ENCODE measurements at regions not wholly inside any gene's neighbourhood (a gene's known extent, or its start where the extent isn't known, plus 50 kb on each side); places are given as distances from the start of the nearest gene placed in this dataset.
"Not testable (repeated sequence)": the region's sequence is repeated elsewhere in the genome, so short reads cannot be mapped to it uniquely, and the experiment has no call there.

DNA sequence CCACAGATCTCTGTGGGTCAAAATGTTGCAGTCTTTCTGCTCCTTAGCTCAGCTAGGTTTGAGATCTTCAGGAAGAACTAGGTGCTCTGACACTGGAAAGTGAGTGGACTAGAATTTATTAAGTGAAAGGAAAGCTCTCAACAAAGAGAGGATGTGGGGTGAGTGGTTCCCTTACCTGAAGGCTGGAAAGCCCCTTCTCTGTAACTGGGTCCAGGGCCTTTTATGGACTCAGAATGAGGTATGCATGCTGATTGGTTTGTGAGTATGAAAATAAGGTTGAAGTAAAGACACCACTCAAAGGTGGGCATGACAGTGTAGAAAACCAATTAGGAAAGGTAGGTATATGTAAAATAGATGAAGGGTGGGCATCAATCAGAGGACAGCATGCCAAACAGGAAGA, 485.5 kb downstream of the CD109 start:
- H3K9me3 ChIP-seq (ENCODE audit: control insufficient read depth in 2 of 3, insufficient read depth in 1 of 3, low read length in 3 of 3): no peaks in the 10 kb centered on the region
- FAIRE-seq (no peak), DNase-seq (no peak)
- H3K36me3 ChIP-seq (ENCODE audit: control insufficient read depth in 2 of 3, insufficient read depth in 3 of 3, low read length in 3 of 3): no peaks in the 10 kb centered on the region
- H3K4me1 ChIP-seq (ENCODE audit: control insufficient read depth in 2 of 3, insufficient read depth in 2 of 3, low read depth in 1 of 3, low read length in 3 of 3): no peaks in the 10 kb centered on the region
- H3K4me3 ChIP-seq (ENCODE audit: low read length in 3 of 3): no peak overlapping the region
- H3K27me3 ChIP-seq (ENCODE audit: control insufficient read depth, insufficient read depth, low read length): no peaks in the 10 kb centered on the region
- H3K9ac ChIP-seq (ENCODE audit: low read length in 3 of 3): no peak overlapping the region
- TF ChIP-seq CTCF (IDR thresholded peaks at IDR 0.05; ENCODE audit: borderline replicate concordance, extremely low read depth, insufficient read depth): no peak
- no peak overlapping the region for H3K27ac ChIP-seq (ENCODE audit: low read depth in 2 of 2, low read length in 2 of 2)
- intact Hi-C loops (cut with DNase I): no loop called here

DNA sequence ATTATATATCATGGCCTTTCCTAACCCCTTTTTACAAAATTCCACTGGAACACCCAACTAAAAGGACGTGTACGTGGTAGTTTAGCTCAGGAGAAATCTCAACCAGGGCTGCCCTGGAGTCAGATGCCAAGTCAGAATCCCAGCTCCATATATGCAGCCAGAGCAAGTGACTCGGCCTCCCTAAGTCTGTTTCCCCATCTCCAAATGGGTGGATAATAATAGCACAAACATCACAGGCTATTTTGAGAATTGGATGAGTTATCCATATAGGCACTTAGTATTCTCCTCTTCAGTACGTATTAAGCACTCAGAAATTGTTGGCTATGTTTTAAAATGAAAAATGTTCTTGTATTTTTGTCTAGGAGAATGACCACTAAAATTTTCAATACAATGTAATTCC, 481.5 kb downstream of the CD109 start:
- H3K9ac ChIP-seq (ENCODE audit: low read length in 3 of 3): no peak overlapping the region
- intact Hi-C loops (cut with DNase I): no loop called here
- H3K27me3 ChIP-seq (ENCODE audit: control insufficient read depth, insufficient read depth, low read length): no peaks in the 10 kb centered on the region
- no peak for DNase-seq
- FAIRE-seq: no peak
- H3K27ac ChIP-seq (ENCODE audit: low read depth in 2 of 2, low read length in 2 of 2): no peak overlapping the region
- no peaks in the 10 kb centered on the region for H3K4me1 ChIP-seq (ENCODE audit: control insufficient read depth in 2 of 3, insufficient read depth in 2 of 3, low read depth in 1 of 3, low read length in 3 of 3)
- H3K4me3 ChIP-seq (ENCODE audit: low read length in 3 of 3): no peak overlapping the region
- no peak for TF ChIP-seq CTCF (IDR thresholded peaks at IDR 0.05; ENCODE audit: borderline replicate concordance, extremely low read depth, insufficient read depth)
- no peaks in the 10 kb centered on the region for H3K36me3 ChIP-seq (ENCODE audit: control insufficient read depth in 2 of 3, insufficient read depth in 3 of 3, low read length in 3 of 3)
- H3K9me3 ChIP-seq (ENCODE audit: control insufficient read depth in 2 of 3, insufficient read depth in 1 of 3, low read length in 3 of 3): no peaks in the 10 kb centered on the region

DNA sequence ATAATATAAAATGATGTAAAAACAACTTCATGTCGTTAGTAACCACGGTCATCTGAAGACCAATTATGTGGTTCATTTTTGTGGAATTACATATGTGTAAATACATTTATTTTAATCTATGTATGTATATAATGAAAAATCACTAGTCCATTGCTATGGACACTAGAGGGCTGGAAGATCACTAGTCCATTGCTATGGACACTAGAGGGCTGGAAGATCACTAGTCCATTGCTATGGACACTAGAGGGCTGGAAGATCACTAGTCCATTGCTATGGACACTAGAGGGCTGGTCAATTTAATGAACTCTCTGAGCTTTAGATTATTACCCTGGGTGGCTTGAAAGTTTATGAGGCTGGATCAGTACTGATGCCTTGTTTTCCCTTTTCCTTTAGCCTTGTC, 474.5 kb downstream of the CD109 start:
- H3K9ac ChIP-seq (ENCODE audit: low read length in 3 of 3); FAIRE-seq; H3K36me3 ChIP-seq (ENCODE audit: control insufficient read depth in 2 of 3, insufficient read depth in 3 of 3, low read length in 3 of 3); H3K4me3 ChIP-seq (ENCODE audit: low read length in 3 of 3); H3K4me1 ChIP-seq (ENCODE audit: control insufficient read depth in 2 of 3, insufficient read depth in 2 of 3, low read depth in 1 of 3, low read length in 3 of 3); H3K27me3 ChIP-seq (ENCODE audit: control insufficient read depth, insufficient read depth, low read length); H3K27ac ChIP-seq (ENCODE audit: low read depth in 2 of 2, low read length in 2 of 2); H3K9me3 ChIP-seq (ENCODE audit: control insufficient read depth in 2 of 3, insufficient read depth in 1 of 3, low read length in 3 of 3); intact Hi-C loops (cut with DNase I); DNase-seq: not testable (repeated sequence)

DNA sequence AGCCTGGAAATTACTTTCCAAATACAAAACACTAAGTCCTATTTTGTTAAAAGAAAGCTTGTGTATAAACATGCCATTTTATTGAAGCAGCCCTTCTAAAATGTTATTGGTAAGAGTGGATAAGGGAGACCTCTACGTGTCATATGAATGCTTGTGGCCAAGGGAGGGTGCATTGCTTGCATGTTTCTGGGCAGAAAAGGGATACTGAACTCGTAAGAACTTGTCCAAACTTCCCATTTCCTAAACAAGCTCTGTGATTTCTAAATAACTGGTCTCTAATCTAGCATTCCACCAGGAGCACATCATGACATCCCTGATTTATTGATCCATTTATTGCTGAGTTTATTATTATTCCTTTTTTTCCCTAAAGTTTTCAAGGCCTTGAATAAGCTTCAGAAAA, 474.1 kb downstream of the CD109 start:
- Histone ChIP-seq H3K27ac (ENCODE audit: low read depth in 2 of 2, low read length in 2 of 2) (no peak overlapping the region), H3K36me3 (ENCODE audit: control insufficient read depth in 2 of 3, insufficient read depth in 3 of 3, low read length in 3 of 3) (no peaks in the 10 kb centered on the region), H3K4me1 (ENCODE audit: control insufficient read depth in 2 of 3, insufficient read depth in 2 of 3, low read depth in 1 of 3, low read length in 3 of 3) (no peaks in the 10 kb centered on the region), H3K9me3 (ENCODE audit: control insufficient read depth in 2 of 3, insufficient read depth in 1 of 3, low read length in 3 of 3) (no peaks in the 10 kb centered on the region), H3K4me3 (ENCODE audit: low read length in 3 of 3) (no peak overlapping the region), H3K27me3 (ENCODE audit: control insufficient read depth, insufficient read depth, low read length) (no peaks in the 10 kb centered on the region), H3K9ac (ENCODE audit: low read length in 3 of 3) (no peak overlapping the region)
- DNase-seq: peak in 1 of 5 donors; percentile 7
- FAIRE-seq: no peak
- no peak for TF ChIP-seq CTCF (IDR thresholded peaks at IDR 0.05; ENCODE audit: borderline replicate concordance, extremely low read depth, insufficient read depth)
- intact Hi-C loops (cut with DNase I): no loop called here
